ENCODE measurements at regions not wholly inside any gene's neighbourhood (a gene's known extent, or its start where the extent isn't known, plus 50 kb on each side); places are given as distances from the start of the nearest gene placed in this dataset.

- no peak overlapping the region for H3K4me3 ChIP-seq (replicated peaks; ENCODE audit: low read depth, low read length)
- TF ChIP-seq, protein P1, sequence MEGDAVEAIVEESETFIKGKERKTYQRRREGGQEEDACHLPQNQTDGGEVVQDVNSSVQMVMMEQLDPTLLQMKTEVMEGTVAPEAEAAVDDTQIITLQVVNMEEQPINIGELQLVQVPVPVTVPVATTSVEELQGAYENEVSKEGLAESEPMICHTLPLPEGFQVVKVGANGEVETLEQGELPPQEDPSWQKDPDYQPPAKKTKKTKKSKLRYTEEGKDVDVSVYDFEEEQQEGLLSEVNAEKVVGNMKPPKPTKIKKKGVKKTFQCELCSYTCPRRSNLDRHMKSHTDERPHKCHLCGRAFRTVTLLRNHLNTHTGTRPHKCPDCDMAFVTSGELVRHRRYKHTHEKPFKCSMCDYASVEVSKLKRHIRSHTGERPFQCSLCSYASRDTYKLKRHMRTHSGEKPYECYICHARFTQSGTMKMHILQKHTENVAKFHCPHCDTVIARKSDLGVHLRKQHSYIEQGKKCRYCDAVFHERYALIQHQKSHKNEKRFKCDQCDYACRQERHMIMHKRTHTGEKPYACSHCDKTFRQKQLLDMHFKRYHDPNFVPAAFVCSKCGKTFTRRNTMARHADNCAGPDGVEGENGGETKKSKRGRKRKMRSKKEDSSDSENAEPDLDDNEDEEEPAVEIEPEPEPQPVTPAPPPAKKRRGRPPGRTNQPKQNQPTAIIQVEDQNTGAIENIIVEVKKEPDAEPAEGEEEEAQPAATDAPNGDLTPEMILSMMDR (IDR thresholded peaks at IDR 0.05; ENCODE audit: low read depth, low read length, missing control alignments), result no peak
- DNase-seq (ENCODE audit: extremely low read depth, low read depth), result no peak
These were observed 152.7 kb downstream of the URB2 start for GRCh38 chr1:229778794-229779193.

DNA sequence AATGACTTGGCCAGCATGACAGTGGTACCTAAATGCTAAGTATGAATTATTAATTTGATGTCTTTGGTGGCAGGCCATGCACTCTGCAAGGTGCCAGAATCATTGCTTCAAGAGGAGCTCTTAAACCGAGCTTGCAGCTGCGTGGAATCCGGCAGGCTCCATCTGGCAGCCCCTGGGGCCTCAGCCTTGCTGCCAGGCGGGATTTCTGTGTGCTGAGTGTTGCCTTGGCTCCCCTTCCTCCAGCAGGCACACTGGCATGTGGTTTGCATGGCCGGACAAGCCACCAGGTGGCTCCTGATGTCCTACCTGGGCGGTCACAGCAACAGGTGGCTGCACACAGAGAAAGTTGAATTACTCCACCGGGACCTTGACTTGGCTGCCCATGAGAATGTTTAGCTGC, 155.4 kb downstream of the URB2 start:
- H3K4me3 ChIP-seq (replicated peaks; ENCODE audit: low read depth, low read length), result no peak overlapping the region
- TF ChIP-seq, protein P1 (IDR thresholded peaks at IDR 0.05; ENCODE audit: low read depth, low read length, missing control alignments), result no peak
- DNase-seq (ENCODE audit: extremely low read depth, low read depth), result no peak

DNA sequence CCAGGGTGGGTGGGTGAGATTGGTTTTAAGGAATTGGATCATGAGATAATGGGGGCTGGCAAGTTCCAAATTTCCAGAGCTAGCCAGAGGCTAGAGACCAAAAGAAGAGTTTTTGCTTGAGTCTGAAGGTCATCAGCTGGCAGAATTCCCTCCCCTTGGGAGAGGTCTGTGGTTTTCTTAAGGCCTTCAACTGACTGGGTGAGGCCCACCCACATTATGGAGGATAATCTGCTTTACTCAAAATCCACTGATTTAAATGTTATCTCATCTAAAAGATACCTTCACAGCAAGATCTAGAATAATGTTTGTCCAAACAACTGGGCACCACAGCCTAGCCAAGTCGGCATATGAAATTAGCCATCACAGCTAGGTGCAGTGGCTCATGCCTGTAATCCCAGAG, 156.4 kb downstream of the URB2 start:
- TF ChIP-seq, protein P1 (IDR thresholded peaks at IDR 0.05; ENCODE audit: low read depth, low read length, missing control alignments), result no peak
- H3K4me3 ChIP-seq (replicated peaks; ENCODE audit: low read depth, low read length), result no peak overlapping the region
- no peak for DNase-seq (ENCODE audit: extremely low read depth, low read depth)

- TF ChIP-seq, protein P1 (IDR thresholded peaks at IDR 0.05; ENCODE audit: low read depth, low read length, missing control alignments), result no peak
- no peak overlapping the region for H3K4me3 ChIP-seq (replicated peaks; ENCODE audit: low read depth, low read length)
- no peak for DNase-seq (ENCODE audit: extremely low read depth, low read depth)
These were observed 158.8 kb downstream of the URB2 start for GRCh38 chr1:229784834-229785233.

DNA sequence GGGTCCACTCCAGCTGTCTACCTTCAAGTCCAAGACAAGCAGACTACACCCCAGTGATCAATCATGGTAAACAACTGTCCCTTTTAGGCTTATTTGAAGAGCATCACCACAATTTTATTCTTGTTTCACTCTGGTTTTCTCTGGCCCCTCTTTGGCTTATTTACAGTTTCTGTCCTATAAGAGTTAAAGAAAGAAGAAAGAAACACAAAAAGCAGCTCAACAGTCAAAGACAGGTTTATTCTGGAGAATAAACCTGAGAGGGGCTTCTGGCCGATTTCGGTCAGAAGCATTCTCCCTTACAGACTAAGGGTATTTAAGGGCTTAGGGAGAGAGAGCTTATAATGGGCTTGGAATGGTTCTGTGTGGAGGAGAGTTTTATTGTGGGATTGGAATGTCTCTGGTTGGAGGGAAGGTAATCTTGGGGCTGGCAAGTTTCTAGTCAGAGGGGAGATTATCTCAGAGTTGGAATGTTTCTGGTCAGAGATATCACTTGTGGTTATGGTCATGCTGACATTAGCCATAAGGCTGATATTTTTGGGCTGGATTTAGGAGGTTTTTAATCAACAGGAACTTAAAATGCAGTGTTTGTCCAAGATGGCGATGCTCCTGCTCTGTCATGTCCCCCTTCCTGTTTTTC, 161.0 kb downstream of the URB2 start:
- TF ChIP-seq, protein P1 (IDR thresholded peaks at IDR 0.05; ENCODE audit: low read depth, low read length, missing control alignments), result no peak
- no peak overlapping the region for H3K4me3 ChIP-seq (replicated peaks; ENCODE audit: low read depth, low read length)
- no peak for DNase-seq (ENCODE audit: extremely low read depth, low read depth)

- TF ChIP-seq, protein P1 (IDR thresholded peaks at IDR 0.05; ENCODE audit: low read depth, low read length, missing control alignments), result no peak
- H3K4me3 ChIP-seq (replicated peaks; ENCODE audit: low read depth, low read length), result no peak overlapping the region
- DNase-seq (ENCODE audit: extremely low read depth, low read depth), result no peak
These were observed 162.0 kb downstream of the URB2 start for GRCh38 chr1:229788004-229788403.
